ENCODE measurements at regions not wholly inside any gene's neighbourhood (a gene's known extent, or its start where the extent isn't known, plus 50 kb on each side); places are given as distances from the start of the nearest gene placed in this dataset.

DNA sequence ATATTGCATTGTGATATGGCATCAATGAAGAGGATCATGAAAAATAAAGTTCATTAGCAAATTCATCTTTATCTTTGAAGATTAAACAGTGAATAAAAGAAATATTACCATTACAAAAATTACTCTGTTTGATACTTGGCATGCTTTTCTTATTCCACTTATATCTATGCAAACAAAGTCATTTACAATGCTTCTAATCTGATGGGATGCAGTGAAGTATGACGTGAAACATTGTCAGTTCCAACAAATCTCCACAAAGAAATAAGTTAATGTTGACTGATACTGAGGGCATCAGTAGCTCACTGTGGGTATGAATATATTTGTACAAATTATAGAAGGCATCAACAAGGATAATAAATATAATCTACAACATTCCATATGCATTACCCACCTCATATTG is 672.8 kb upstream of the POT1 start:
- no peaks in the 10 kb centered on the region for H3K9me3 ChIP-seq
- CTCF ChIA-PET, result no interaction called here
- H3K27me3 Mint-ChIP-seq, result no peaks in the 10 kb centered on the region
- ATAC-seq (replicated peaks in 1 of 4), result no peak
- POLR2A ChIA-PET, result no interaction called here
- H3K9me3 Mint-ChIP-seq, result peaks cover 3 to 21% (median 10%) of the 10 kb centered on the region in 3 donors
- no peaks in the 10 kb centered on the region for H3K36me3 ChIP-seq (ENCODE audit: control insufficient read depth in 2 of 2, extremely low read depth in 1 of 2, insufficient read depth in 1 of 2, low read length in 1 of 2)
- no peak overlapping the region for H3K27ac ChIP-seq (ENCODE audit: low read length)
- H3K4me1 Mint-ChIP-seq, result no peaks in the 10 kb centered on the region
- H3K4me3 Mint-ChIP-seq, result no peak overlapping the region
- DNase-seq, result no peak
- H3K4me1 ChIP-seq (ENCODE audit: control insufficient read depth in 1 of 2, extremely low read depth in 1 of 2, insufficient read depth in 2 of 2, low read length in 2 of 2), result no peaks in the 10 kb centered on the region
- no CpG with 5 or more reads among the region's 1 CpG for WGBS (ENCODE audit: insufficient coverage)
- no peak overlapping the region for H3K27ac Mint-ChIP-seq
- no peak overlapping the region for H3K4me3 ChIP-seq (ENCODE audit: control insufficient read depth in 1 of 2, extremely low read depth in 1 of 2, low read length in 1 of 2)
- no peaks in the 10 kb centered on the region for H3K36me3 Mint-ChIP-seq
- no peaks in the 10 kb centered on the region for H3K27me3 ChIP-seq (replicated peaks in 1 of 2; ENCODE audit: control insufficient read depth in 2 of 2, extremely low read depth in 1 of 2, insufficient read depth in 2 of 2, low read length in 1 of 2)

GRCh38 chr7:125599387-125599786 is 669.8 kb upstream of the POT1 start:
- 60% methylated on average over 1 of the region's 3 CpGs for WGBS (ENCODE audit: insufficient coverage)
- DNase-seq (no peak), ATAC-seq (replicated peaks in 1 of 4) (no peak)
- H3K36me3 Mint-ChIP-seq, result no peaks in the 10 kb centered on the region
- H3K9me3 Mint-ChIP-seq, result peaks cover 3 to 12% (median 5%) of the 10 kb centered on the region in 3 donors
- POLR2A ChIA-PET, result no interaction called here
- Histone ChIP-seq H3K36me3 (ENCODE audit: control insufficient read depth in 2 of 2, extremely low read depth in 1 of 2, insufficient read depth in 1 of 2, low read length in 1 of 2) (no peaks in the 10 kb centered on the region), H3K4me1 (ENCODE audit: control insufficient read depth in 1 of 2, extremely low read depth in 1 of 2, insufficient read depth in 2 of 2, low read length in 2 of 2) (no peaks in the 10 kb centered on the region), H3K27me3 (replicated peaks in 1 of 2; ENCODE audit: control insufficient read depth in 2 of 2, extremely low read depth in 1 of 2, insufficient read depth in 2 of 2, low read length in 1 of 2) (no peaks in the 10 kb centered on the region), H3K27ac (ENCODE audit: low read length) (no peak overlapping the region), H3K4me3 (ENCODE audit: control insufficient read depth in 1 of 2, extremely low read depth in 1 of 2, low read length in 1 of 2) (no peak overlapping the region), H3K9me3 (no peaks in the 10 kb centered on the region)
- no peaks in the 10 kb centered on the region for H3K27me3 Mint-ChIP-seq
- CTCF ChIA-PET, result no interaction called here
- H3K4me3 Mint-ChIP-seq, result no peak overlapping the region
- no peaks in the 10 kb centered on the region for H3K4me1 Mint-ChIP-seq
- no peak overlapping the region for H3K27ac Mint-ChIP-seq

DNA sequence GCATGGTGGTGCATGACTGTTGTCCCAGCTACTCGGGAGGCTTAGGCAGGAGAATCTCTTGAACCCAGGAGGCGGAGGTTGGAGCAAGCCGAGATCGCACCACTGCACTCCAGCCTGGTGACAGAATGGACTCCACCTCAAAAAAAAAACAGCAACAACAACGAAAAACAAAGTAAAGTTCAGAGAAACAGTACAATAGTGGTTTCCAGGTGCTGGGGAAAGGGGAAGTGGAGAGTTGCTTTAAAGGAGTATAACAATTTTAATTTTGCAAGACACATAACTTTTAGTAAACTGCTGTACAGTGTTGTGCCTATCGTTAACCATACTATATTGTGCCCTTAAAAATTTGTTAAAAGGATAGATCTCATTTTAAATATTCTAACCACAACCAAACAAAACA is 662.7 kb upstream of the POT1 start:
- POLR2A ChIA-PET, result no interaction called here
- no peak overlapping the region for H3K4me3 Mint-ChIP-seq

GRCh38 chr7:125573126-125573525 is 643.5 kb upstream of the POT1 start:
- H3K4me3 Mint-ChIP-seq, result no peak overlapping the region

More for the DNA sequence above, 662.7 kb upstream of the POT1 start:
- Histone ChIP-seq H3K27me3 (replicated peaks in 1 of 2; ENCODE audit: control insufficient read depth in 2 of 2, extremely low read depth in 1 of 2, insufficient read depth in 2 of 2, low read length in 1 of 2) (no peaks in the 10 kb centered on the region), H3K4me1 (ENCODE audit: control insufficient read depth in 1 of 2, extremely low read depth in 1 of 2, insufficient read depth in 2 of 2, low read length in 2 of 2) (no peaks in the 10 kb centered on the region), H3K4me3 (ENCODE audit: control insufficient read depth in 1 of 2, extremely low read depth in 1 of 2, low read length in 1 of 2) (no peak overlapping the region), H3K36me3 (ENCODE audit: control insufficient read depth in 2 of 2, extremely low read depth in 1 of 2, insufficient read depth in 1 of 2, low read length in 1 of 2) (no peaks in the 10 kb centered on the region), H3K9me3 (no peaks in the 10 kb centered on the region), H3K27ac (ENCODE audit: low read length) (no peak overlapping the region)
- no peaks in the 10 kb centered on the region for H3K4me1 Mint-ChIP-seq
- H3K9me3 Mint-ChIP-seq, result peaks cover 3 to 12% (median 6%) of the 10 kb centered on the region in 3 donors
- H3K27me3 Mint-ChIP-seq, result no peaks in the 10 kb centered on the region
- DNase-seq, result no peak
- no peak overlapping the region for H3K27ac Mint-ChIP-seq
- 70% methylated on average over 2 of the region's 6 CpGs for WGBS (ENCODE audit: insufficient coverage)
- no peak for ATAC-seq (replicated peaks in 1 of 4)
- CTCF ChIA-PET, result no interaction called here
- H3K36me3 Mint-ChIP-seq, result no peaks in the 10 kb centered on the region

DNA sequence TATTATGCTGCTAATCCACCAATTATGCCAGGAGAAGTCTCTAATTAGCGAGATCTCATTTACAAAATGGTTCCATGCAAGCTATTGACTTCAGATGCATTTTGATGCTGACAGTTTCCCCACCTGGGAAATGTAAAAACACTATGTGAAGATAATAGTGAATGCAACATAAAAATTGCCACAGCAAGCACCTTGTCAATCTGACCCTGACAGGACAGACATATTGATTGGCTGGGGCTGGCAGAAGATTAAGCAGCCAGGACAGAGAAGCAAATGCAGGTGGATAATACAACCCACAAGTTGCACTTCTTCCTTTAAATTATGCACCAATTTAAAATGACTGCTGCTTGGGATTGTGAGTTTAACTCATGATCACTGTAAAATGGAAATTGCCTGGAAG is 642.8 kb upstream of the POT1 start:
- Histone ChIP-seq H3K9me3 (no peaks in the 10 kb centered on the region), H3K4me3 (ENCODE audit: control insufficient read depth in 1 of 2, extremely low read depth in 1 of 2, low read length in 1 of 2) (no peak overlapping the region), H3K4me1 (ENCODE audit: control insufficient read depth in 1 of 2, extremely low read depth in 1 of 2, insufficient read depth in 2 of 2, low read length in 2 of 2) (no peaks in the 10 kb centered on the region), H3K27me3 (replicated peaks in 1 of 2; ENCODE audit: control insufficient read depth in 2 of 2, extremely low read depth in 1 of 2, insufficient read depth in 2 of 2, low read length in 1 of 2) (no peaks in the 10 kb centered on the region), H3K36me3 (ENCODE audit: control insufficient read depth in 2 of 2, extremely low read depth in 1 of 2, insufficient read depth in 1 of 2, low read length in 1 of 2) (no peaks in the 10 kb centered on the region), H3K27ac (ENCODE audit: low read length) (no peak overlapping the region)
- Mint-ChIP-seq H3K4me3 (no peak overlapping the region), H3K36me3 (no peaks in the 10 kb centered on the region), H3K4me1 (no peaks in the 10 kb centered on the region), H3K27me3 (no peaks in the 10 kb centered on the region), H3K9me3 (peaks cover 8 to 27% (median 12%) of the 10 kb centered on the region in 3 donors), H3K27ac (no peak overlapping the region)
- DNase-seq (no peak), ATAC-seq (replicated peaks in 1 of 4) (no peak)
- POLR2A ChIA-PET, result no interaction called here
- WGBS (ENCODE audit: insufficient coverage), result no CpG with 5 or more reads among the region's 1 CpG
- CTCF ChIA-PET, result no interaction called here

More at GRCh38 chr7:125573126-125573525, 643.5 kb upstream of the POT1 start:
- peaks cover 8 to 27% (median 12%) of the 10 kb centered on the region in 3 donors for H3K9me3 Mint-ChIP-seq
- no peaks in the 10 kb centered on the region for H3K9me3 ChIP-seq
- WGBS (ENCODE audit: insufficient coverage), result no CpG with 5 or more reads among the region's 4 CpGs
- no peaks in the 10 kb centered on the region for H3K4me1 Mint-ChIP-seq
- no peaks in the 10 kb centered on the region for H3K36me3 ChIP-seq (ENCODE audit: control insufficient read depth in 2 of 2, extremely low read depth in 1 of 2, insufficient read depth in 1 of 2, low read length in 1 of 2)
- ChIA-PET POLR2A (no interaction called here), CTCF (no interaction called here)
- no peak overlapping the region for H3K4me3 ChIP-seq (ENCODE audit: control insufficient read depth in 1 of 2, extremely low read depth in 1 of 2, low read length in 1 of 2)
- no peak for ATAC-seq (replicated peaks in 1 of 4)
- no peaks in the 10 kb centered on the region for H3K27me3 Mint-ChIP-seq
- H3K4me1 ChIP-seq (ENCODE audit: control insufficient read depth in 1 of 2, extremely low read depth in 1 of 2, insufficient read depth in 2 of 2, low read length in 2 of 2), result no peaks in the 10 kb centered on the region
- H3K36me3 Mint-ChIP-seq, result no peaks in the 10 kb centered on the region
- no peak overlapping the region for H3K27ac Mint-ChIP-seq
- DNase-seq, result no peak
- H3K27me3 ChIP-seq (replicated peaks in 1 of 2; ENCODE audit: control insufficient read depth in 2 of 2, extremely low read depth in 1 of 2, insufficient read depth in 2 of 2, low read length in 1 of 2), result no peaks in the 10 kb centered on the region
- no peak overlapping the region for H3K27ac ChIP-seq (ENCODE audit: low read length)

GRCh38 chr7:125568799-125569198 is 639.2 kb upstream of the POT1 start:
- ChIA-PET POLR2A (no interaction called here), CTCF (no interaction called here)
- Histone ChIP-seq H3K4me1 (ENCODE audit: control insufficient read depth in 1 of 2, extremely low read depth in 1 of 2, insufficient read depth in 2 of 2, low read length in 2 of 2) (no peaks in the 10 kb centered on the region), H3K27ac (ENCODE audit: low read length) (no peak overlapping the region), H3K9me3 (no peaks in the 10 kb centered on the region), H3K27me3 (replicated peaks in 1 of 2; ENCODE audit: control insufficient read depth in 2 of 2, extremely low read depth in 1 of 2, insufficient read depth in 2 of 2, low read length in 1 of 2) (no peaks in the 10 kb centered on the region), H3K4me3 (ENCODE audit: control insufficient read depth in 1 of 2, extremely low read depth in 1 of 2, low read length in 1 of 2) (no peak overlapping the region), H3K36me3 (ENCODE audit: control insufficient read depth in 2 of 2, extremely low read depth in 1 of 2, insufficient read depth in 1 of 2, low read length in 1 of 2) (no peaks in the 10 kb centered on the region)
- DNase-seq (no peak), ATAC-seq (replicated peaks in 1 of 4) (no peak)
- Mint-ChIP-seq H3K9me3 (peaks cover 6 to 17% (median 7%) of the 10 kb centered on the region in 3 donors), H3K4me3 (no peak overlapping the region), H3K36me3 (no peaks in the 10 kb centered on the region), H3K27me3 (no peaks in the 10 kb centered on the region), H3K27ac (no peak overlapping the region), H3K4me1 (no peaks in the 10 kb centered on the region)
- WGBS (ENCODE audit: insufficient coverage), result 86% methylated on average over 1 of the region's 4 CpGs

DNA sequence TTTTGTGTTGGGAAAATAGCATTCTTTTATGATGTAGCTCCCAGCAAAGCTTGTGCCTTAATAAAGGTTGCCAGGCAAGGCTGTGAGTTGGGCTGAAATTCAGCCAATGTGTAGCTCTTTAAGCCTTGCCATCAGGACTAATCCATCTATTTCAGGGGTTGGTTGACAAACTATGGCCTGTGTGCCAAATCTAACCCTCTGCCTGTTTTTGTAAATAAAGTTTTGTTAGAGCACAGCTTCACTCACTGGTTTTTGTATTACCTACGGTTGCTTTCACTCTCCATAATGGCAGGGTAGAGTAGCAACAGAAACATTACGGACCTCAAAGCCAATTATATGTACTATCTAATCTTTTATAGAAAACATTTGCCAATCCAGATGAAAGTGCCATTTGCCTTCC is 638.1 kb upstream of the POT1 start:
- no peak overlapping the region for H3K27ac Mint-ChIP-seq
- no peak for ATAC-seq (replicated peaks in 1 of 4)
- H3K9me3 ChIP-seq, result no peaks in the 10 kb centered on the region
- no peak overlapping the region for H3K4me3 Mint-ChIP-seq
- H3K4me3 ChIP-seq (ENCODE audit: control insufficient read depth in 1 of 2, extremely low read depth in 1 of 2, low read length in 1 of 2), result no peak overlapping the region
- no peaks in the 10 kb centered on the region for H3K4me1 Mint-ChIP-seq
- H3K36me3 Mint-ChIP-seq, result no peaks in the 10 kb centered on the region
- ChIA-PET POLR2A (no interaction called here), CTCF (no interaction called here)
- WGBS (ENCODE audit: insufficient coverage), result no CpG with 5 or more reads among the region's 2 CpGs
- no peaks in the 10 kb centered on the region for H3K27me3 Mint-ChIP-seq
- DNase-seq, result no peak
- H3K27ac ChIP-seq (ENCODE audit: low read length), result no peak overlapping the region
- no peaks in the 10 kb centered on the region for H3K27me3 ChIP-seq (replicated peaks in 1 of 2; ENCODE audit: control insufficient read depth in 2 of 2, extremely low read depth in 1 of 2, insufficient read depth in 2 of 2, low read length in 1 of 2)
- peaks cover 6 to 14% (median 8%) of the 10 kb centered on the region in 3 donors for H3K9me3 Mint-ChIP-seq
- H3K4me1 ChIP-seq (ENCODE audit: control insufficient read depth in 1 of 2, extremely low read depth in 1 of 2, insufficient read depth in 2 of 2, low read length in 2 of 2), result no peaks in the 10 kb centered on the region
- no peaks in the 10 kb centered on the region for H3K36me3 ChIP-seq (ENCODE audit: control insufficient read depth in 2 of 2, extremely low read depth in 1 of 2, insufficient read depth in 1 of 2, low read length in 1 of 2)
